ENCODE measurements at regions not wholly inside any gene's neighbourhood (a gene's known extent, or its start where the extent isn't known, plus 50 kb on each side); places are given as distances from the start of the nearest gene placed in this dataset.
A peak's percentile ranks its signal among the peaks of the same experiment; 100 is the strongest.

DNA sequence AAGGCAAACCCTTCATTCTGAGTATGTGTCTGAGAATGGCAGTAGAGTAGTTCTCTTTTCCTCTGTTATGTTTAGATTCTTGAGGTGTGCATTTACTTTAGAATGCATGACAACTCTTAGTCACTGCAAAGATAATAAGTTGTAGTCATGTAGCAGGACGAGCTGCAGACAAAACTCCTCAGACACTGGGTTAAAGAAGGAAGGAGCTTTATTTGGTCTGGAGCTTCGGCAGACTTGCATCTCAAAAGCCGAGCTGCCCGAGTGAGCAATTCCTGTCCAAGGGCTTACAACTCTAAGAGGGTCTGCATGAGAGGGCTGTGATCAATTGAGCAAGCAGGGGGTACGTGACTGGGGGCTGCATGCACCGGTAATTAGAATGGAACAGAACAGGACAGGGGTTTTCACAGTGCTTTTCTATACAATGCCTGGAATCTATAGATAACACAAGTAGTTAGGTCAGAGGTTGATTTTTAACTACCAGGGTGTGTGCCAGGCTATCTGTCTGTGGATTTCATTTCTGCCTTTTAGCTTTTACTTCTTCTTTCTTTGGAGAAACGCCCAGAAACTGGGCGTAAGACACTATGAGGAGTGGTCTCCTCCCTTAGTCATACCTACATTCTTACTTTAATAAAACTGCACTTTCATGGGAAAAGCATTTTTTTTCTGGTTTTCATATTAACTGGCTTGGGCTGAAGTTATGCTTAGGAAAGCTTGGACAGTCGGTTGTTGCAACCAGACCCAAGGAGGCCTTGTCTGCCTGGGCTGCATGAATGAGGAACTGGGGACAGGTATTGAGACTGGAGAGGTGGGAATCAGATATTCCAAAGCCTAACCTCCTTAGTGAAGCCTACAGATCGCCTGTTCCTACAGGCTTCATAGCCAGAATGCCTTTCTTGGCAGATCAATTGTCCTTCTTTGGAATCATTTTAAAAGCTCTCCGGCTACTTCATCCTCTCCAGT is 115.1 kb downstream of the RHOU start:
- DNase-seq: no peak

GRCh38 chr1:228851193-228851592 is 115.9 kb downstream of the RHOU start:
- no peak for DNase-seq

DNA sequence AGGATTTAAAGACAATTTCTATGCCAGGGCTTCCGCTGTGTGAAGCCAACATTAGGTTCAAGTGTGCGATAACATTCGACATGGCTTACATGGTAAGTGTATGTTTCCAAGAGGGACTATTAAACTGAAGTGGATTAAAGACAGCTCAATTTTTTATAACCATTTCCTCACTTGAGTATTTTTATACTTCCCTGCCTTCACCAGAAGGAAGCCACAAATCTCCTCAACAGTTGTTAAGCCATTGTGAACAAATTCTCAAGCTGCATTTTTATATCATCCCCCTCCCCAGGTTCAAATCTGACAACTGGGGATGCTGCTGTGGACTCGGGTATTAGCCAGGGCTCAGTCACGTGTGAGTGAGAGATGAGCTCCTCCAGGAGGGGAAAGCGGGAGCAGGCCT is 116.3 kb downstream of the RHOU start:
- DNase-seq: no peak

- DNase-seq: no peak
Measured at GRCh38 chr1:228852024-228852423, 116.7 kb downstream of the RHOU start.

DNA sequence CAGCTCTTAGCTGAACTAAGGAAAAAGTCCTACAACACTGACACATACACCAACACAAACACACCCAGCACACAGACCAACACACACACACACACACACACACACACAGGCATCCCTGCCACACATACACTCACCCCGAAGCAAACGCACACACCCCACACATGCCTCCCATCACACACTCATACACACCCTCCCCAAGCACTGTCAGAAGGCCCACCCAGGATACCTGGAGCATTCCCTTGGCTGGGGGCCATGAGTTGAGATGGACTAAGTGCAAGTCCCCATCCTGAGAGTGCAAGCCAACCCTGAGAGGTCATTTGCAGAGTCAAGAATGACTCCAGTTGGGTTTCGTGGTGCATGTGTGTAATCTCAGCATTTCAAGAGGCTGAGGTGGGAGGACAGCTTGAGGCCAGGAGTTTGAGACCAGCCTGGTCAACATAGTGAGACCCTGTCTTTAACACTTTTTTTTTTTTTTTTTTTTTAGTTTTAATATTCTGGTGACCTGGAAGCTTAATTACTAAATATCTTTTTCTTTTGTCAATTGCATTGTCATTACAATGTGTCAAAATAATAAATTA is 117.3 kb downstream of the RHOU start:
- no peak for DNase-seq

DNA sequence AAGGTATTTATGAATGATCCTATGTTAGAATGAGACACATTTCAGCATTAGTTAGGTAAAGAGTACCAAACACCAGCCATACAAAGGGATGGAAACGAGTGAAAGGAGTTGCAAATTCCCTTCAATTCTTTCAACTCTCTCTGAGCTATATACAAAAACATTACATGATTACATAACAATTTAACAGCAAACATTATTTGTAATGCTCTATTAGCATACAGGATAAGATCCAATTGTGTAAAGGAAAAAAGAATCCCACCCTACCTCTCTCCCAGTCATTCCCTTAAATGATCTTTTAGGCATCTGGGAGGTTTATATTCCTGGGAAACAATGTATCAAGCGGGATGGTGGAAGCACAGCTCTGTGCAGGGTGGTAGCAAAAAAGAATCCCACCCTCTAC is 117.9 kb downstream of the RHOU start:
- DNase-seq: no peak

GRCh38 chr1:228853637-228854036 is 118.4 kb downstream of the RHOU start:
- no peak for DNase-seq

GRCh38 chr1:228854907-228855306 is 119.6 kb downstream of the RHOU start:
- DNase-seq: no peak

DNA sequence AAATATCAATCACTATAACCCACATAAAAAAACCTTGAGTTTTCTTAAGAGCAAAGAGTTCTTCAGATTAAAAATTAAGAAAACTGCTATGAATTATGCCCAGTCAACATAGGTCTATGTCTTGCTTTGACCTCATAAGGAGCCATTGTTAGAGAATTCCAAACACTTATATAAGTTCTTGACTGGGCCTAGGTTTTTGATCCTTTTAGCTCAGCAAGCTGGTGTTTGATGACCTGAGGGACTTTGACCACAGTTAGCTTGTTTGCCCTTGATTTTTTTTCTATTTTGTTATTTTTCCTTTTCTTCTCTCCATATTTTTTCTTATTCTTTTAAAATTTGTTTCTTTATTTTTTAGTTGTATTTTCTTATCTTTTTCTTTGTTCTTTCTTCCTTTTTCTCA is 122.3 kb downstream of the RHOU start:
- DNase-seq: no peak

- DNase-seq: peak; percentile 18
Measured at GRCh38 chr1:228860911-228861831, 125.9 kb downstream of the RHOU start.

DNA sequence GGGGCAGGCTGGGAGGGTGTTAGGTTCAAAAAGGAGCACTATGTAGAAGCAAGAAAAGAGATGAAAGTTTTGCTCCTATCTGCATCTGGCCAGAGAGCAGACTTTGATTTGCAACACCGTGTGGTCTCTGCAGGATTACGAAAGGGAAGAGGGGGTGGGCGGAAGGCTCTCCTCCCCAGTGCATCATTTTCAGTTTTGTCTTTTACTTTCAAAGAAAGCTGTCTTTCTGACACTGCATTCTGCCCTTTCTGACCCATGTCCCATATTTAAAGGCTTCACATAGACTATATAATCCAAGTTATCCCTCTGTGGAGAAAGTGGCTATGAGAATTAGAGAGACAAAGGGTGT is 126.5 kb downstream of the RHOU start:
- no peak for DNase-seq

DNA sequence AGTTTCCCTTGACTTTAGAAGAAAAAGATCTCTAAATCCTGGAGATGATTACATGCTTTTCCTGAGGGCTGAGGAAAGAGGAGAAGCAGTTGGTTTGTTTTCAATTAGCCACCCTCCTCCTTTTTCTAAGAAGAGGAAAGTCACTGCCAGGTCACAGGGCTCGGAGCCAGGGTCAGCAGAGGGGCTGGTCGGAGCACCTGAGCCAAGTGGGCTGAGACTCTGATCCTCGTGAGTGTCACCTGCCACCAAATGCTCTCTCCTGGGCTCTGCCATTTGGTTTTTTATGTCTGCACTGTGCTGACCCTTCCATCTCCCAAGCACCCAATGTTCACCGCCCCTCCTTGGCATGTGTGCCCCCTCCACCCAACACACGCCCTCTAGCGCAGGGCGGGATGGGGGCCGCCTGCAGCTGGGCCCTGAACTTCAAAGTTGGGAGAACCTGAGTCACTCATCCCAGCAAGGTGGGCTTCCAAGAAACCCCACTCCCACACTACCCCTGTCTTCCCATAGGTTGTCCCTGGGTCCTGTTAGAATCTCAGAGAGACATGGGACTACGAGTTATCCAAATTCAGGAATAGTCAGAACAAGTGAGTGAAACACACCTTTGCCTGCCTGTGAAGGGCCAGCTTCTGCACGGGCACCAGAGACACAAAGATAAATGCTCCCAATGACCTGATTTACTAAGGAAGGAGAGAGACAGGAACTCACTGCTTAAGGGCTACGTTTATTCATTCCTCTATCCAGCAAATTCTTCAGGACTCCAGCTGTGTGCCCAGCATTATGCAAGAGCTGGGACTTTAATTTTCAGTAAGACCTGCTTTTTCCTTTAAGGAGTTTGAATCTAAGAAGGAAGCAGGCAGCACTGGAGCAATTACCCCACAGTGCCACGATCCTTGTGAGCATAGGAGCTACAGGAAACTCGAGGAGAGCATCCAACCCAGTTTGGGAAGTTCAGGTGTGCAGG is 127.5 kb downstream of the RHOU start:
- no peak for DNase-seq

DNA sequence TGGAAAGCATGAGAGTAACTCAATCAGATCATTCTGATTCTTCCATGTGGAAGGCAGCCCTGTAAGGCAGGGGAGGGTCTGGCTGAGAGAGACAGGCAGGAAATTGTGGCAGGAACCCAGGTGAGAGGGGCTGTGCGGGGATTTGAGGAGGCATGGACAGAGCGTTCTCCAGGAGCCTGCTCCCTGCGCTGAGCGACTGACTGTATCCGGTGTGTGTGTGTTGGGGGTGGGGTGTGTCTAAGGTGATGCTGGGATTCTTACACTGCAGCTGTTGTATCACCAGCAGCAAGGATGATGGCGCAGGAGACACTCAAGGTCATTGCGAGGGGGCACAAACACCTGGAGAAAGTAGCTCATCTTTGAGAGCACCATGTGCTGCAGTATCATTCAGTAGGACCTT is 128.5 kb downstream of the RHOU start:
- no peak for DNase-seq

GRCh38 chr1:228865627-228866330 is 130.5 kb downstream of the RHOU start:
- no peak for DNase-seq

- DNase-seq: no peak
Measured at GRCh38 chr1:228866468-228866867, 131.2 kb downstream of the RHOU start.

GRCh38 chr1:228867108-228867950 is 132.1 kb downstream of the RHOU start:
- DNase-seq: peak; percentile 43

GRCh38 chr1:228867951-228868730 is 132.9 kb downstream of the RHOU start:
- peak; percentile 80 for DNase-seq

- DNase-seq: no peak
Measured at GRCh38 chr1:228868731-228869024, 133.4 kb downstream of the RHOU start.

- DNase-seq: no peak
Measured at GRCh38 chr1:228869312-228869824, 134.1 kb downstream of the RHOU start.

Measured in NCI-H1436 treated with DMSO at 0.1 percent for 48 hours (cell line).